ENCODE measurements at regions not wholly inside any gene's neighbourhood (a gene's known extent, or its start where the extent isn't known, plus 50 kb on each side); places are given as distances from the start of the nearest gene placed in this dataset.

DNA sequence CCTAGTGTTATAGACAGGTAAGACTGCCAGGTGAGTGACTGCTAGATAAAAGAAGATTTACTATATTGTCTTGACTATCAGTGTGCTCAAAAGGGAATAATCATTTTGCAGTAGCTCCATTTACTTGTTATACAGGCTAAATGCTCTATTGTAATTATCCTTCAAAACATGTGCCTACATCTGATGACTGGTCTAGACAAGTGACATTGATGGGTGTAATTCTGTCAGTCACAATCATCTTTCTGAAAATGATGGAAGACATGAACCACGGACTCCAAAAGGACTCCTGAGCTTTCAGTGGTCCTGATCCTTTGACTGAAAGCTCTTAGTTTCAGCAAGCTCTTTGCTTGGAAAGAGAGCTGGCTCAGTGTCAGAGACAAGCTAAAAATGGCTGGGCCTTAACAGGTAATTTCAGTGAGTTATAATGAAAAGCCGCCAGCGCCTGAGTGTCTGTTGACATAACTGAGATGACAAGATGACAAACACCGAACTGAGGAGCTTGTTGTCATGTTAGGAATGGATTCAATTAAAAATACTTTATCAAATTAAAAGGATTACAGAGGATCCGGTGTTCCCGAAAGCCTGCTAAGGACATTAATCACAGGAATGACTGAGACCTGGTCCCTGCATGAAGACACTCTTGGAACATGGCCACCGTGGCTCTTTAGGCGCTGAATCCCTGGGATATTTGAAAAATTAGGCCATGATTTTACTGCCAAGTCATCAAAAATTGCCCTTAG is 141.7 kb downstream of the CMPK2 start:
- H3K4me1 ChIP-seq (ENCODE audit: control insufficient read depth in 1 of 2, low read depth in 2 of 2), result no peaks in the 10 kb centered on the region

DNA sequence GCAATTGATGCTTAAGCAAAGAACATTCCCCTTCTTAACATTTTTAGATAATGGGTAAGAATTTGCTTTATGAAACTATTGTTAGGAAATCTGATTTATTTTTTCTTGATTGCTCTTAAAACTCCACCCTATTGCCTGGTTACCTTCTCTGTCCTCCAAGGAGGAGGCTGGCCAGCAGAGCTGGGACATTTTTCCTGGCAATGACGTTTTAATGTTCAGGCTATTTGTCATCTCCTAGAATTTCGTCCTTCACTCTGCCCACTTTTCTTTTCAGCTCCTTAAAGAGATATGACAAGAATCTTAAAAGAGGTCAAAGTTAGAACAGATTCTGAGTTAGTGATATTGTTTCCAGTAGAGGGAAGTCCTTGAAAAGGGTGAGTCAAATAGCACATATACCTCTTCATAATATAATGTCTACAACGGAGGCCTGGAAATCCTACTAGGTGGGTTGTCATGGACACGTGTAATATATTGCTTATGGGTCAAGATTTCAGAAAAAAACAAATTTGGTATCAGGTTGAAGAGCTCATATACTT is 141.0 kb downstream of the CMPK2 start:
- Histone ChIP-seq H3K36me3 (no peaks in the 10 kb centered on the region), H3K4me1 (ENCODE audit: control insufficient read depth in 1 of 2, low read depth in 2 of 2) (no peaks in the 10 kb centered on the region), H3K9me3 (no peaks in the 10 kb centered on the region), H3K27me3 (replicated peaks; ENCODE audit: insufficient read depth) (no peaks in the 10 kb centered on the region), H3K27ac (no peak overlapping the region), H3K4me3 (no peak overlapping the region)
- ATAC-seq (ENCODE audit: insufficient number of reproducible peaks, low FRiP score, low read depth) (no peak), DNase-seq (ENCODE audit: low spot score) (no peak)
- TF ChIP-seq, protein P1, sequence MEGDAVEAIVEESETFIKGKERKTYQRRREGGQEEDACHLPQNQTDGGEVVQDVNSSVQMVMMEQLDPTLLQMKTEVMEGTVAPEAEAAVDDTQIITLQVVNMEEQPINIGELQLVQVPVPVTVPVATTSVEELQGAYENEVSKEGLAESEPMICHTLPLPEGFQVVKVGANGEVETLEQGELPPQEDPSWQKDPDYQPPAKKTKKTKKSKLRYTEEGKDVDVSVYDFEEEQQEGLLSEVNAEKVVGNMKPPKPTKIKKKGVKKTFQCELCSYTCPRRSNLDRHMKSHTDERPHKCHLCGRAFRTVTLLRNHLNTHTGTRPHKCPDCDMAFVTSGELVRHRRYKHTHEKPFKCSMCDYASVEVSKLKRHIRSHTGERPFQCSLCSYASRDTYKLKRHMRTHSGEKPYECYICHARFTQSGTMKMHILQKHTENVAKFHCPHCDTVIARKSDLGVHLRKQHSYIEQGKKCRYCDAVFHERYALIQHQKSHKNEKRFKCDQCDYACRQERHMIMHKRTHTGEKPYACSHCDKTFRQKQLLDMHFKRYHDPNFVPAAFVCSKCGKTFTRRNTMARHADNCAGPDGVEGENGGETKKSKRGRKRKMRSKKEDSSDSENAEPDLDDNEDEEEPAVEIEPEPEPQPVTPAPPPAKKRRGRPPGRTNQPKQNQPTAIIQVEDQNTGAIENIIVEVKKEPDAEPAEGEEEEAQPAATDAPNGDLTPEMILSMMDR (IDR thresholded peaks at IDR 0.05), result no peak

More for the DNA sequence above, 141.7 kb downstream of the CMPK2 start:
- no peaks in the 10 kb centered on the region for H3K36me3 ChIP-seq
- TF ChIP-seq, protein P1 (IDR thresholded peaks at IDR 0.05), result no peak
- no peaks in the 10 kb centered on the region for H3K9me3 ChIP-seq
- no peak for DNase-seq (ENCODE audit: low spot score)
- no peak overlapping the region for H3K27ac ChIP-seq
- no peak for ATAC-seq (ENCODE audit: insufficient number of reproducible peaks, low FRiP score, low read depth)
- no peak overlapping the region for H3K4me3 ChIP-seq
- H3K27me3 ChIP-seq (replicated peaks; ENCODE audit: insufficient read depth), result no peaks in the 10 kb centered on the region

DNA sequence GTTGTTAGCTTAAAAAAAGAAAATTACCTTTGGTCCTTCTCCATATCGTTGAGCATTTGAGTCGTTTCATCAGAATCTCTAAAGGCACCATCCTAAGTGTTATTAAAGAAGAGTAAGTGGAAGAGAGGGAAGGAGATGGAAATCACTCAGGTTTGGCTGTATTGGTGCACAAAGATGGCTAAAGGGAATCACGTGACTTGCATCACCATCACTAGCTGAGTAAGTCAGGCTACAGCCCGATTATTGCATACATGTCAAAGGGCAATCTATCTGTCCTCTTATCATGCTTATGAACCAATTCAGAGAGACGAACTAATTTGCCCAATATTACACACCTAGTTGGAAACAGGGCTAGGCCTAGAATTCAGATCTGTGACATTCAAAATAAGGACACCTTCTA is 137.6 kb downstream of the CMPK2 start:
- H3K4me1 ChIP-seq (ENCODE audit: control insufficient read depth in 1 of 2, low read depth in 2 of 2), result no peaks in the 10 kb centered on the region
- no peaks in the 10 kb centered on the region for H3K36me3 ChIP-seq
- H3K27ac ChIP-seq, result no peak overlapping the region
- no peak overlapping the region for H3K4me3 ChIP-seq
- no peaks in the 10 kb centered on the region for H3K9me3 ChIP-seq
- DNase-seq (ENCODE audit: low spot score), result no peak
- no peaks in the 10 kb centered on the region for H3K27me3 ChIP-seq (replicated peaks; ENCODE audit: insufficient read depth)
- no peak for ATAC-seq (ENCODE audit: insufficient number of reproducible peaks, low FRiP score, low read depth)
- TF ChIP-seq, protein P1 (IDR thresholded peaks at IDR 0.05), result no peak

DNA sequence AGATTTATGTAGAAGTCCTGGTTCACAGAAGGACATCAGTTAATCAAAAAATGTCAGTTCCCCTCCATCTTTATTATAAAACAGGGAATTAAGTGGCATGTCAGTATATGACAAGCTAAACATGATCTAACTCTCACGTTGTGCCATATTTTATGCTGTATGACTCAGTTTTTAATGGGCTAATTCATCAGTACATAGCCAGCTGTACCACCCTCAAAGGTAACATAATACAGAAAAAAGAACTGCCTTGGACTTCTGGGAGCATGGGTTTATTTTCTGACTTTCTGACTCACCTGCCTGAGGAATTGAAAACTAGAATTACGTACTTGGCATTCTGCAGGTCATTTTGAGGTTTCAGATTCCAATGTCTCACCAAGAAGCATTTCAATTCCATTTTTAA is 135.7 kb downstream of the CMPK2 start:
- Histone ChIP-seq H3K9me3 (no peaks in the 10 kb centered on the region), H3K36me3 (no peaks in the 10 kb centered on the region), H3K27ac (no peak overlapping the region), H3K4me3 (no peak overlapping the region), H3K4me1 (ENCODE audit: control insufficient read depth in 1 of 2, low read depth in 2 of 2) (no peaks in the 10 kb centered on the region), H3K27me3 (replicated peaks; ENCODE audit: insufficient read depth) (no peaks in the 10 kb centered on the region)
- no peak for ATAC-seq (ENCODE audit: insufficient number of reproducible peaks, low FRiP score, low read depth)
- no peak for DNase-seq (ENCODE audit: low spot score)
- TF ChIP-seq, protein P1 (IDR thresholded peaks at IDR 0.05), result no peak

DNA sequence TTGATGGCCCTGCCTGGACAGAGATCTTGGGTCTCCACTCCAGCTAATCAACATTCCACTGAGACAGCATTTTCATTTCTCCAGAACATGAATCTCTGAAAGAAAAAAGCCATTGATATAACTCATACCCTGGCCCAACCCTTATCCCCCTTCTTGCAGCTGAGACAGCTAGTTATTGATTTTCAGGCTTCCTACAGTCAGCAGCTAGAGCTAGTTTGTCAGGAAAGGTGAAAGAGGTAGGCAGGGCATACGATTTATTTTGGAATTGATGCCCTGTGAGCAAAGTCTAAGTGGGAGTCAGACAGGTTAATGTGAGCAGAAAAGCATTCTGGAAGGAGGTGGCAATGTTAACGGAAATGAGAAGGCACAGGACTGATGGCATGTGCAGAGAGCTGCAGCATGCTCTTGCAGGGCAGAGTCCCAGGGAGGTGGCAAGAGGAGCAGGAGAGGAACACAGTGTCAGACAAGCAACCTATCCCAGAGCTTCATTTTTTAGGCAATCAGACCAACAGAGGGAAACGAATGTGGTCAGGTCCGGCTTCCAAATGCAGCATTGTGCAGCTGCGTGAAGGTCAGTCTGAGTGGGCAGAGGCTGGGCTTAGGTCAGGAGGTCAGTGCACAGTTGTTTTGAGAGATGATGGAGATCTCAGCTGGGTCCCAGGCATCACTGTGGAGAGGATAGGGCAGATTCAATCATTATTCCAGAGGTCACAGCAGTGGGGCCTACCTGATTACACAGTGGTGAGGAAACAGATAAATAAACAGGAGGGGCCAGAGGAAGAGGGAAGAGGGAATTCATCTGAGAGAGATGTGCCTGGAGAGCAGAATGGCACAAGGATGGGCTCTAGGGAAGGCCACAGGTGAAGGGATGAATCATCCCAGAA is 134.8 kb downstream of the CMPK2 start:
- Histone ChIP-seq H3K4me1 (ENCODE audit: control insufficient read depth in 1 of 2, low read depth in 2 of 2) (no peaks in the 10 kb centered on the region), H3K27me3 (replicated peaks; ENCODE audit: insufficient read depth) (no peaks in the 10 kb centered on the region), H3K4me3 (no peak overlapping the region), H3K9me3 (no peaks in the 10 kb centered on the region), H3K27ac (no peak overlapping the region), H3K36me3 (no peaks in the 10 kb centered on the region)
- ATAC-seq (ENCODE audit: insufficient number of reproducible peaks, low FRiP score, low read depth) (no peak), DNase-seq (ENCODE audit: low spot score) (no peak)
- TF ChIP-seq, protein P1 (IDR thresholded peaks at IDR 0.05), result no peak
